ENCODE measurements at regions not wholly inside any gene's neighbourhood (a gene's known extent, or its start where the extent isn't known, plus 50 kb on each side); places are given as distances from the start of the nearest gene placed in this dataset.

DNA sequence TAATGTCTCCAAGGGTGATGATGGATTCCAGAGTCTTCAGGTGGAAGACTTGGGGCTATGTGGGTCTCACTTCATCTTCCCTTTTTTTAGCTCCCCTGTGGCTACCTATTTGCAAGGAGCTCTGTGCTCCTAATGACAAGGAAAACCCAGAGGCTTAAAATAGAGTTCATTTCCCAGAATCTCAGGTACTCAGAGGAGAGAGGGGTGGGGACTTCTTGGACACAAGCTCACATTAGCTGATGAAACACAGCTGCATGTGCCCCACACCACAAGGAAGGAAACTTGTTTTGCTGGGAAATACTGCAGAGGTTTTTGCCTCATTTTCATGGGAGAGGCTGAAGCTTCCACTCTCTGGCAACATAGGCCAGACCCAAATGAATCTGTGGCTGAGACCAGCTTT is 138.6 kb upstream of the SLC1A4 start:
- peaks cover 3 to 28% of the 10 kb centered on the region in 2 donors for H3K4me1 ChIP-seq (ENCODE audit: control insufficient read depth in 2 of 2, insufficient read depth in 1 of 2, low read depth in 1 of 2, low read length in 2 of 2)
- no peak overlapping the region for H3K9ac ChIP-seq (ENCODE audit: low read depth, low read length, poor library complexity)
- no peak overlapping the region for H4K91ac ChIP-seq (ENCODE audit: low read depth, low read length, poor library complexity)
- H2BK120ac ChIP-seq (ENCODE audit: low read depth, low read length): no peak overlapping the region
- no peak overlapping the region for H3K4me3 ChIP-seq (ENCODE audit: low read length in 2 of 2)
- H3K79me1 ChIP-seq (ENCODE audit: low read depth, low read length): no peaks in the 10 kb centered on the region
- H3K14ac ChIP-seq (ENCODE audit: low read length): no peak overlapping the region
- no peak overlapping the region for H2BK15ac ChIP-seq (ENCODE audit: low read length)
- no peak overlapping the region for H2AK5ac ChIP-seq (ENCODE audit: low read depth, low read length)
- no peak overlapping the region for H3K27ac ChIP-seq (replicated peaks; ENCODE audit: low read length)
- no peak overlapping the region for H2BK5ac ChIP-seq (ENCODE audit: low read length)
- H3K9me3 ChIP-seq (replicated peaks in 1 of 2; ENCODE audit: control insufficient read depth in 2 of 2, insufficient read depth in 1 of 2, low read depth in 1 of 2, low read length in 2 of 2): no peaks in the 10 kb centered on the region
- no peak overlapping the region for H3K4me2 ChIP-seq (ENCODE audit: insufficient read depth, low read length, poor library complexity, severe bottlenecking)
- no peak overlapping the region for H3K23ac ChIP-seq (ENCODE audit: low read depth, low read length, poor library complexity)
- H3K36me3 ChIP-seq (replicated peaks in 1 of 2; ENCODE audit: control insufficient read depth in 2 of 2, insufficient read depth in 2 of 2, low read length in 2 of 2): no peaks in the 10 kb centered on the region
- no peak for DNase-seq (ENCODE audit: low spot score)
- H3K4ac ChIP-seq (ENCODE audit: low read length): no peak overlapping the region
- H4K8ac ChIP-seq (ENCODE audit: low read depth, low read length): no peak overlapping the region
- H2BK12ac ChIP-seq (ENCODE audit: low read length): no peak overlapping the region
- no peak overlapping the region for H3K18ac ChIP-seq (ENCODE audit: low read length)
- no peak overlapping the region for H2AFZ ChIP-seq (ENCODE audit: low read length)
- H3K27me3 ChIP-seq (ENCODE audit: control insufficient read depth in 3 of 3, insufficient read depth in 3 of 3, low read depth in 1 of 3, low read length in 3 of 3): no peaks in the 10 kb centered on the region

DNA sequence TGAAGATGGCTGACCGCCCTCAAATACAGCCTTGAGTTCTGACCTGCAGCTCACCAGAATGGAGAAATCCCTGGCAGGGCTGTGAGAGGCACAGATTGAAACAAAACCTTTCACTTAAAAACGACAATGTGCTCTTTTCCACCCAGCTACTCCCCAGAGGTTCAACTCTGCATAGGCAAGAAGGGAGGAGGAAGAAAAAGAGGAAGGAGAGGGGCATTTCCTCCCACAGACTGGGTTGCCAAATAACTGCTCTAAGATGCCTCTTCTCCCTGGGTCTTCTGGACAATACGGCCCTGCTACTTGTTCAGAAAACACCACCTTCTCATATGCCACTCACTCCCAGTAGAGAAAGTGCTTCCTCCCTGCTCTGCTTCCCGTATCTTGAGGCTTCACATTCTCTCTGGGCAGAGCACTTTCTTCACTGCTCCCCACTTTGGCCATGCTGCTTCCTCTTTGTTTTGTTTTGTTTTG is 136.4 kb upstream of the SLC1A4 start:
- H3K4ac ChIP-seq (ENCODE audit: low read length): no peak overlapping the region

DNA sequence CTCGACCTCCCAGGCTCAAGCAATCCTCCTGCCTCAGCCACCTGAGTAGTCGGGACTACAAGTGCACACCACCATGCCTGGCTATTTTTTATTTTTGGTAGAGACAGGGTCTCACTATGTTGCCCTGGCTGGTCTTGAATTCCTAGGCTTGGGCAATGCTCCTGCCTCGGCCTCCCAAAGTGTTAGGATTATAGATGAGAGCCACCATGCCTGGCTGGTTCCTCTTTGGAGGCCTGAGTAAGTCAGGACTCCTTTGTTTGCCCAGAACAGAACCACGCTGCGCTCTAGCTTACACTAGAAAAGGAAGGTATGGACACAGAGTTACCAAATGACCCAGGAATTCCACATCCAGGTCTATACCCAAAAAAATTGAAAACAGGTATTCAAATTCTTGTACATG is 135.9 kb upstream of the SLC1A4 start:
- peak overlapping the region; percentile 76 for H2AFZ ChIP-seq (ENCODE audit: low read length)
- H3K36me3 ChIP-seq (replicated peaks in 1 of 2; ENCODE audit: control insufficient read depth in 2 of 2, insufficient read depth in 2 of 2, low read length in 2 of 2): no peaks in the 10 kb centered on the region
- H2BK12ac ChIP-seq (ENCODE audit: low read length): no peak overlapping the region
- H3K4me3 ChIP-seq (ENCODE audit: low read length in 2 of 2): no peak overlapping the region
- H3K27me3 ChIP-seq (ENCODE audit: control insufficient read depth in 3 of 3, insufficient read depth in 3 of 3, low read depth in 1 of 3, low read length in 3 of 3): peaks cover 0 to 2% (median 0%) of the 10 kb centered on the region in 3 experiments
- no peak overlapping the region for H2BK5ac ChIP-seq (ENCODE audit: low read length)
- WGBS, 2 donors (ENCODE audit: extremely low coverage in 2 of 2, insufficient read length in 2 of 2, insufficient replicate concordance in 1 of 2): no CpG with 5 or more reads among the region's 5 CpGs
- H2BK15ac ChIP-seq (ENCODE audit: low read length): no peak overlapping the region
- H3K79me1 ChIP-seq (ENCODE audit: low read depth, low read length): no peaks in the 10 kb centered on the region
- H3K4me1 ChIP-seq (ENCODE audit: control insufficient read depth in 2 of 2, insufficient read depth in 1 of 2, low read depth in 1 of 2, low read length in 2 of 2): peaks cover 7 to 22% of the 10 kb centered on the region in 2 donors
- H3K27ac ChIP-seq (replicated peaks; ENCODE audit: low read length): no peak overlapping the region
- H4K91ac ChIP-seq (ENCODE audit: low read depth, low read length, poor library complexity): no peak overlapping the region
- no peak overlapping the region for H3K18ac ChIP-seq (ENCODE audit: low read length)
- no peak overlapping the region for H4K8ac ChIP-seq (ENCODE audit: low read depth, low read length)
- H3K14ac ChIP-seq (ENCODE audit: low read length): no peak overlapping the region
- no peak overlapping the region for H3K23ac ChIP-seq (ENCODE audit: low read depth, low read length, poor library complexity)
- no peaks in the 10 kb centered on the region for H3K9me3 ChIP-seq (replicated peaks in 1 of 2; ENCODE audit: control insufficient read depth in 2 of 2, insufficient read depth in 1 of 2, low read depth in 1 of 2, low read length in 2 of 2)
- no peak overlapping the region for H3K4me2 ChIP-seq (ENCODE audit: insufficient read depth, low read length, poor library complexity, severe bottlenecking)
- H3K4ac ChIP-seq (ENCODE audit: low read length): no peak overlapping the region
- H2AK5ac ChIP-seq (ENCODE audit: low read depth, low read length): no peak overlapping the region
- H2BK120ac ChIP-seq (ENCODE audit: low read depth, low read length): no peak overlapping the region
- no peak overlapping the region for H3K9ac ChIP-seq (ENCODE audit: low read depth, low read length, poor library complexity)
- no peak for DNase-seq (ENCODE audit: low spot score)

More for the DNA sequence above, 136.4 kb upstream of the SLC1A4 start:
- no CpG with 5 or more reads among the region's 4 CpGs for WGBS, 2 donors (ENCODE audit: extremely low coverage in 2 of 2, insufficient read length in 2 of 2, insufficient replicate concordance in 1 of 2)
- Histone ChIP-seq H3K4me1 (ENCODE audit: control insufficient read depth in 2 of 2, insufficient read depth in 1 of 2, low read depth in 1 of 2, low read length in 2 of 2) (peaks cover 3 to 17% of the 10 kb centered on the region in 2 donors), H2AFZ (ENCODE audit: low read length) (peak overlapping the region; percentile 76), H3K27me3 (ENCODE audit: control insufficient read depth in 3 of 3, insufficient read depth in 3 of 3, low read depth in 1 of 3, low read length in 3 of 3) (peaks cover 0 to 2% (median 0%) of the 10 kb centered on the region in 3 experiments), H3K36me3 (replicated peaks in 1 of 2; ENCODE audit: control insufficient read depth in 2 of 2, insufficient read depth in 2 of 2, low read length in 2 of 2) (no peaks in the 10 kb centered on the region), H2AK5ac (ENCODE audit: low read depth, low read length) (no peak overlapping the region), H3K79me1 (ENCODE audit: low read depth, low read length) (no peaks in the 10 kb centered on the region), H4K91ac (ENCODE audit: low read depth, low read length, poor library complexity) (no peak overlapping the region), H3K27ac (replicated peaks; ENCODE audit: low read length) (no peak overlapping the region), H3K9me3 (replicated peaks in 1 of 2; ENCODE audit: control insufficient read depth in 2 of 2, insufficient read depth in 1 of 2, low read depth in 1 of 2, low read length in 2 of 2) (no peaks in the 10 kb centered on the region), H4K8ac (ENCODE audit: low read depth, low read length) (no peak overlapping the region), H2BK120ac (ENCODE audit: low read depth, low read length) (no peak overlapping the region), H3K9ac (ENCODE audit: low read depth, low read length, poor library complexity) (no peak overlapping the region), H2BK15ac (ENCODE audit: low read length) (no peak overlapping the region), H3K4me3 (ENCODE audit: low read length in 2 of 2) (no peak overlapping the region), H3K23ac (ENCODE audit: low read depth, low read length, poor library complexity) (no peak overlapping the region), H2BK5ac (ENCODE audit: low read length) (no peak overlapping the region), H3K14ac (ENCODE audit: low read length) (no peak overlapping the region), H2BK12ac (ENCODE audit: low read length) (no peak overlapping the region), H3K18ac (ENCODE audit: low read length) (no peak overlapping the region), H3K4me2 (ENCODE audit: insufficient read depth, low read length, poor library complexity, severe bottlenecking) (no peak overlapping the region)
- no peak for DNase-seq (ENCODE audit: low spot score)

DNA sequence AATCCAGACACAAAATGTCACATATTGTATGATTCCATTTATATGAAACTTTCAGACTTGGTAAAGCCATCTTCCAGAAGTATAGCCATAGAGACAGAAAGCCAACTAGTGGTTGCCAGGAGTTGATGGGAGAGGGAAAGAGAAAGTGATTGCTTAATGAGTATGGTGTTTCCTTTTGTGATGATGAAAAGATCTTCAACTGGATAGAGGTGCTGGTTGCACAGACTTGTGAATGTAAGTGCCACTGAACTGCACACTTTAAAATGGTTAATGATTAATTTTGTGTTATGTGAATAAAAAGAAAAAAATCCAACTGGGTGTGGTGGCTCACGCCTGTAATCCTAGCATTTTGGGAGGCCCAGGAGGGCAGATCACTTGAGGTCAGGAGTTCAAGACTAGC is 135.3 kb upstream of the SLC1A4 start:
- H3K27me3 ChIP-seq (ENCODE audit: control insufficient read depth in 3 of 3, insufficient read depth in 3 of 3, low read depth in 1 of 3, low read length in 3 of 3): peaks cover 0 to 2% (median 0%) of the 10 kb centered on the region in 3 experiments
- no peaks in the 10 kb centered on the region for H3K79me1 ChIP-seq (ENCODE audit: low read depth, low read length)
- H2BK12ac ChIP-seq (ENCODE audit: low read length): no peak overlapping the region
- no CpG with 5 or more reads among the region's 1 CpG for WGBS, 2 donors (ENCODE audit: extremely low coverage in 2 of 2, insufficient read length in 2 of 2, insufficient replicate concordance in 1 of 2)
- no peak overlapping the region for H3K9ac ChIP-seq (ENCODE audit: low read depth, low read length, poor library complexity)
- no peaks in the 10 kb centered on the region for H3K36me3 ChIP-seq (replicated peaks in 1 of 2; ENCODE audit: control insufficient read depth in 2 of 2, insufficient read depth in 2 of 2, low read length in 2 of 2)
- no peak overlapping the region for H3K23ac ChIP-seq (ENCODE audit: low read depth, low read length, poor library complexity)
- H4K8ac ChIP-seq (ENCODE audit: low read depth, low read length): no peak overlapping the region
- no peak overlapping the region for H3K4me2 ChIP-seq (ENCODE audit: insufficient read depth, low read length, poor library complexity, severe bottlenecking)
- H3K18ac ChIP-seq (ENCODE audit: low read length): no peak overlapping the region
- H3K14ac ChIP-seq (ENCODE audit: low read length): no peak overlapping the region
- H4K91ac ChIP-seq (ENCODE audit: low read depth, low read length, poor library complexity): no peak overlapping the region
- no peak overlapping the region for H2BK120ac ChIP-seq (ENCODE audit: low read depth, low read length)
- no peak overlapping the region for H2AFZ ChIP-seq (ENCODE audit: low read length)
- no peak overlapping the region for H2AK5ac ChIP-seq (ENCODE audit: low read depth, low read length)
- DNase-seq (ENCODE audit: low spot score): no peak
- no peak overlapping the region for H2BK5ac ChIP-seq (ENCODE audit: low read length)
- no peak overlapping the region for H3K4ac ChIP-seq (ENCODE audit: low read length)
- H3K9me3 ChIP-seq (replicated peaks in 1 of 2; ENCODE audit: control insufficient read depth in 2 of 2, insufficient read depth in 1 of 2, low read depth in 1 of 2, low read length in 2 of 2): no peaks in the 10 kb centered on the region
- H3K27ac ChIP-seq (replicated peaks; ENCODE audit: low read length): no peak overlapping the region
- peaks cover 11 to 28% of the 10 kb centered on the region in 2 donors for H3K4me1 ChIP-seq (ENCODE audit: control insufficient read depth in 2 of 2, insufficient read depth in 1 of 2, low read depth in 1 of 2, low read length in 2 of 2)
- no peak overlapping the region for H2BK15ac ChIP-seq (ENCODE audit: low read length)
- H3K4me3 ChIP-seq (ENCODE audit: low read length in 2 of 2): no peak overlapping the region
